Sigmoid colon (tissue), 6 donors: ENCODE measurements at regions not wholly inside any gene's neighbourhood (a gene's known extent, or its start where the extent isn't known, plus 50 kb on each side); places are given as distances from the start of the nearest gene placed in this dataset.

Experiments
- DNase-seq: peaks from one replicate; pipeline ENCODE4 v3.0.0-alpha.2; 2019
- H3K27ac ChIP-seq, 4 donors: fragments of 200-600 bp; sonication (generic); one replicate each; pipeline ENCODE4 v1.5.1; 2016 to 2019; ENCODE audit warnings: mild to moderate bottlenecking in 1 of 4
- H3K27me3 ChIP-seq, 3 donors: fragments of 200-600 bp; sonication (generic); one replicate each; pipeline ENCODE4 v1.5.1; 2019; ENCODE audit warnings: mild to moderate bottlenecking in 1 of 3
- H3K36me3 ChIP-seq, 4 donors: fragments of 200-600 bp; sonication (generic); one replicate each; pipeline ENCODE4 v1.5.1; 2016 to 2019
- H3K4me1 ChIP-seq, 4 donors: fragments of 200-600 bp; sonication (generic); one replicate each; pipeline ENCODE4 v1.5.1; 2017 to 2019
- H3K4me3 ChIP-seq, 4 donors: fragments of 200-600 bp; sonication (generic); one replicate each; pipeline ENCODE4 v1.5.1; 2017 to 2019; ENCODE audit warnings: mild to moderate bottlenecking in 2 of 4, moderate library complexity in 1 of 4
- H3K9me3 ChIP-seq, 4 donors: fragments of 200-600 bp in 3 of 4; sonication (generic) in 3 of 4; one replicate each; pipeline versions ENCODE4 v1.5.1 to v1.6.1; 2013 to 2019
- CTCF ChIP-seq, 4 experiments: fragments of 450-650 bp in 3 of 4; fragments of 200-600 bp in 1 of 4; IDR thresholded peaks; one replicate each; pipeline ENCODE4 v1.5.1; 2016 to 2019; ENCODE audit warnings: antibody characterized with exemption in 4 of 4, mild to moderate bottlenecking in 3 of 4, moderate library complexity in 2 of 4
- EP300 ChIP-seq, 4 donors: sonication (generic); formaldehyde crosslinking; IDR thresholded peaks; one replicate each; pipeline ENCODE4 v1.6.1; 2017; ENCODE audit warnings: antibody characterized with exemption in 4 of 4
- POLR2A ChIP-seq, 2 donors: fragments of 450-650 bp; IDR thresholded peaks; one replicate each; pipeline ENCODE4 v1.6.1; 2016; ENCODE audit warnings: antibody characterized with exemption in 2 of 2, mild to moderate bottlenecking in 2 of 2, moderate library complexity in 2 of 2
- POLR2AphosphoS5 ChIP-seq, 4 donors: sonication (generic); formaldehyde crosslinking; IDR thresholded peaks; one replicate each; pipeline ENCODE4 v1.6.1; 2017; ENCODE audit warnings: antibody characterized with exemption in 4 of 4
- WGBS, 2 donors: extraction: QIAGEN DNeasy Blood & Tissue Kit; methylation state at CpG; one replicate each; pipeline ENCODE4 v1.1.7; 2013; 5-methylcytosine and 5-hydroxymethylcytosine counted together
- intact Hi-C: fragments of 100-400 bp; cut with DNase I; formaldehyde crosslinking; loops from one replicate; pipeline ENCODE4 v1.15.1; 2023
- donor health status: healthy with polysubstance abuse.
- donor health status: healthy.

- no peak for TF ChIP-seq EP300 (IDR thresholded peaks at IDR 0.05)
- TF ChIP-seq CTCF (IDR thresholded peaks at IDR 0.05), result no peak
- TF ChIP-seq POLR2AphosphoS5 (IDR thresholded peaks at IDR 0.05), result no peak
- no peak for TF ChIP-seq POLR2A (IDR thresholded peaks at IDR 0.05)
- WGBS, 2 donors, result 59 to 80% methylated on average over 3 of the region's 3 CpGs
Measured at GRCh38 chr3:80663426-80663825, 895.6 kb upstream of the ROBO1 start.

GRCh38 chr3:80655216-80655615 lies 887.4 kb upstream of the ROBO1 start:
- no peak overlapping the region for H3K4me3 ChIP-seq
- no peaks in the 10 kb centered on the region for H3K9me3 ChIP-seq
- 95 to 98% methylated on average over 3 of the region's 3 CpGs for WGBS, 2 donors
- intact Hi-C loops, result no loop called here
- no peaks in the 10 kb centered on the region for H3K4me1 ChIP-seq
- H3K27ac ChIP-seq, result no peak overlapping the region
- H3K27me3 ChIP-seq, result no peaks in the 10 kb centered on the region
- H3K36me3 ChIP-seq, result no peaks in the 10 kb centered on the region
- TF ChIP-seq POLR2A (IDR thresholded peaks at IDR 0.05) (no peak), POLR2AphosphoS5 (IDR thresholded peaks at IDR 0.05) (no peak), EP300 (IDR thresholded peaks at IDR 0.05) (no peak), CTCF (IDR thresholded peaks at IDR 0.05) (no peak)
- no peak for DNase-seq

More at GRCh38 chr3:80663426-80663825, 895.6 kb upstream of the ROBO1 start:
- Histone ChIP-seq H3K27me3 (no peaks in the 10 kb centered on the region), H3K36me3 (no peaks in the 10 kb centered on the region), H3K27ac (no peak overlapping the region), H3K4me1 (no peaks in the 10 kb centered on the region), H3K4me3 (no peak overlapping the region), H3K9me3 (no peaks in the 10 kb centered on the region)
- no peak for DNase-seq
- intact Hi-C loops, result no loop called here

DNA sequence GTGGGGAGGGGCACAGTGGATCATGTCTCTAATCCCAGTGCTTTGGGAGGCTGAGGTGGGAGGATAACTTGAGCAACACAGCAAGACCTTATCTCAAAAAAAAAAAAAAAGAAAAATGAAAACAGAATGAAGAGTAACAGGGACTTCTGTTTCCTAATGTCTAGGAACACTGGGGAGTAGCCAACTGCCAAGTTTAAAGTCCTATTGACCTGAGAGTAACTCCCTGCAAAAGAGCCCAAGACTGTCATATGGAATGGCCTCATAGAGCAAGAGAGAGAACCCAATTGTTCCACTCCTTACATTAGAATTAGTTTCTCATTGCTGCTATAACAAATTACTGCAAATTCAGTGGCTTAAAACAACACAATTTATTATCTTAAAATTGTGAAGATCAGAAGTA lies 881.4 kb upstream of the ROBO1 start:
- DNase-seq, result no peak
- no peak for TF ChIP-seq EP300 (IDR thresholded peaks at IDR 0.05)
- TF ChIP-seq POLR2A (IDR thresholded peaks at IDR 0.05), result no peak
- TF ChIP-seq POLR2AphosphoS5 (IDR thresholded peaks at IDR 0.05), result no peak
- TF ChIP-seq CTCF (IDR thresholded peaks at IDR 0.05), result no peak

GRCh38 chr3:80643421-80643820 lies 875.6 kb upstream of the ROBO1 start:
- TF ChIP-seq EP300 (IDR thresholded peaks at IDR 0.05) (no peak), CTCF (IDR thresholded peaks at IDR 0.05) (no peak), POLR2A (IDR thresholded peaks at IDR 0.05) (no peak), POLR2AphosphoS5 (IDR thresholded peaks at IDR 0.05) (no peak)
- no peak for DNase-seq
- Histone ChIP-seq H3K4me1 (no peaks in the 10 kb centered on the region), H3K9me3 (no peaks in the 10 kb centered on the region), H3K27me3 (no peaks in the 10 kb centered on the region), H3K36me3 (no peaks in the 10 kb centered on the region), H3K4me3 (no peak overlapping the region), H3K27ac (no peak overlapping the region)
- 88 to 89% methylated on average over 4 of the region's 4 CpGs for WGBS, 2 donors
- intact Hi-C loops, result no loop called here

More for the DNA sequence above, 881.4 kb upstream of the ROBO1 start:
- no peak overlapping the region for H3K4me3 ChIP-seq
- intact Hi-C loops, result no loop called here
- no peaks in the 10 kb centered on the region for H3K9me3 ChIP-seq
- no peaks in the 10 kb centered on the region for H3K27me3 ChIP-seq
- H3K27ac ChIP-seq, result no peak overlapping the region
- H3K36me3 ChIP-seq, result no peaks in the 10 kb centered on the region
- H3K4me1 ChIP-seq, result no peaks in the 10 kb centered on the region
